ENCODE measurements at regions not wholly inside any gene's neighbourhood (a gene's known extent, or its start where the extent isn't known, plus 50 kb on each side); places are given as distances from the start of the nearest gene placed in this dataset.

DNA sequence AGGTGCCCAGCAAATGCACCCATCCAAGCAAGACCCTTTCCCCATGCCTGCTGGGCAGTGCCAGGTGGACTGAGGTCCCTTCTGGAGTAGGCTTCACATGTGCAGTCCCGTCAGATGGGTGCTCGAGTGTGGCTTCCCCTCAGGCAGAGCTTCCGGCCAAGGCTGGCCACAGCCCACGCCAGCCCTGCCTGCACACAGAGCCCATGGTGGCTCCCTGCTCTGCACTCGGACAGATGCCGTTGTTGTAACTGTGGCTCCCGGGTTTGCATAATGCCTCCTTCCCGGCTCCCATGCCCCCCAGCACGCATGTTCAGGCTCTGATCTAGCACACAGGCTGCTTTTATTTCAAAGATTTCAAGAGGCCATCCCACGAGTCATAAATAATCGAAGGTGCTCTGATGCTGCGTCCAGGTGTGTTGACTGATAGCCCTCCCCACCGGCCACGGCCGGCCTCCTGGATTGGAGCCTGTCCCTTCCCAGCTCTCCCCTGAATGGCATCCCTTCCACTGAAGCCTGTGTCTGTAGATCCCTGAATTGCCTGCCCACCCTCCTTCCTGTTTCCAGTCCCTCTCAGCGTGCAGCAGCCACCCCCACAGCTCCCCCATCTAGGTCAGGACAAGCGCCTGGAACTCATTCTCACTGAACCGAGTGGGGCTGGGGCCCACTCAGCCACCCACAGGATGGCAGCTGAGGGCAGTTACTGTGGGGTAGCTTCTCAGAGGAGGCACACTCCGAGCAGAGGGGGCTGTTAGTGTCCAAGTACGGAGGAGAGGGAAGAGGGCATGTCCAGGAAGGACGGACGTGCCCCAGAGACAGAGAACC, 100.0 kb upstream of the LINGO1 start:
- DNase-seq (ENCODE audit: low spot score) = no peak

DNA sequence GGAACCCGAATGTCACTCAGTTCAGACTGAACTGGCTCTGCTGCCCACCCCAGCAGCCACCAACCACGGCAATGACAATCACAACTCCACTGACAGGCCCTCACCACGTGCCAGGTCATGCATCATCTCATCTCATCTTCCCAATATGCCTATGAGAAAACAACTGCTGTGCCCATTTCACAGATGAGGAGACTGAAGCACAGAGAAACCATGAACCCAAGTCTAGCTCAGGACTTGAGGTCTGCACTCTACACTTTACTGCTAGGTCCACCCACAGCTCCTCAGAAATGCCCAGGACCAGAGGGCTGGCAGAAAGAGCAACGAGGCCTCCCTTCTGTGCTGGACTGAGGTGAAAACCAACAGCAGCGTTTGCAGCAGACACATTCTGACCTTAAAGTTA, 99.2 kb upstream of the LINGO1 start:
- DNase-seq (ENCODE audit: low spot score) = no peak

DNA sequence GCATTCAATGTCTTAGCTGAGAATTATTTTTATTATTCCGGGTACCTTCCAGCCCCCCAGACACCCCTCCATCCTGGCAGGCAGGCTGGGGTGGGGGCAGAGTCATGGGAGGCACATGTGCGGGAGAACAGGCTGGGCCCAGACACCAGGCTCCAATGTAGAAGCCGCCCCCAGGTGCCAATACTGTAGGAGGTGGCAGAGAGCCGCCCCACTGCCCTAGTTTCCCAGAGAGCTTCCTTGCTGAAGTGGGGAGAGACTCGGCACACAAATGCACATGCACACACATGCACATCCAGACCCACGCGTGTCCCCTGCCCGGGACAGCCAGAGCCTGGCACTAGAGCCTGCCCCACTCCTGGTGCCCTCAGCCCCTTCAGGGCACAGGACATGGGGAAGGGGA, 98.4 kb upstream of the LINGO1 start:
- DNase-seq (ENCODE audit: low spot score) = no peak

DNA sequence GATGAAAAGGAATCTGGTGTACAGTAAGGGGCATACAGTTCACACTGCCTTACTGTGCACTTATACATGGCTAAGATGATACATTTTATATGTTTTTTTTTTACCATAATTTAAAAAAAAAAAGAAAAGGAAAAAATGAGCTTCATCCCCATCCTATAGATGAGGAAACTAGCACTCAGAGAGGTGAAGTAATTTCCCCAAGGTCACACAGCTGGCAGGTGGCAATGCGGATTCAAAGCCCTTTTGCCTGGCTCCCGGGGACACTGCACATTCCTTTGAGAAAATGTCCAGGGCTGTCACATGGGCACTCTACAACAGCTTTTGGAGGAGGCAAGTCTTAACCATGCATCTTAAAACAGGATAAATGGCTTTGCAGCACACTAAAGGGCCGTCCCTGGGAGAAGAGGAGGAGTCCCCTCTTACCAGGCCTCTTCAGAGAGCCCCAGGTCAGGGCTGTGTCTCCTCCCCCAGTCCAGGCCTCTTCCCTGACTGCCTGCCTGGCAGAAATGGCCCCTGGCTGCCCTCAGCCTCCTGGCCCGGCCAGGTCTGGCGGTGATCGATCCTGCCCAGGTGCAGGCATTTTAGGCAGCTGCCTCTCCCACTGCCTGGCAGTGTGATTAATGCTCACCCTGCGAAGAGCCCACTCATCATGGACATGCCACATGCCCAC, 95.1 kb upstream of the LINGO1 start:
- DNase-seq (ENCODE audit: low spot score) = no peak

DNA sequence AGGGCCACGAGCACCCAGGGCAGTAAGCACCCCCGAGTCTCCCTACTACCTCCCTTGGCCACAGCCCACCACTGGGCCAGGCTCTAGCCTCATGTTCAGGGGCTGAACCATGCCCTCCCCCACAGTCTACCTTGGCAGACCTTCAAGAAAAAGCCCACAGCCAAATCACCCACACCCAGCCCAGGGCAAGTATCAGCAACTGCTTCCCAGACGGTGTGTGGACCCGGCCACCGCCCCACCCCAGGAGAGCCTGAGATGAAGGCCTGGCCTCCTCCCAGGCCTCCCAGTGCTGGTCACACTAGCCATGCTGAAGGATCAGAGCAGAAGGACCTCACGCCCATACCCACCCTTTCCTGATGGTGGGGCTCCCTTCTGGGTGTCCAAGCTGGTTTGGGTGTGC, 92.0 kb upstream of the LINGO1 start:
- DNase-seq (ENCODE audit: low spot score) = no peak

- no peak for DNase-seq (ENCODE audit: low spot score)
Observed at GRCh38 chr15:77723756-77724155, 91.0 kb upstream of the LINGO1 start.

- DNase-seq (ENCODE audit: low spot score) = no peak
Observed at GRCh38 chr15:77722759-77723460, 90.2 kb upstream of the LINGO1 start.

GRCh38 chr15:77721963-77722362, 89.3 kb upstream of the LINGO1 start:
- DNase-seq (ENCODE audit: low spot score) = no peak

GRCh38 chr15:77720655-77721054, 87.9 kb upstream of the LINGO1 start:
- no peak for DNase-seq (ENCODE audit: low spot score)

- DNase-seq (ENCODE audit: low spot score) = no peak
Observed at GRCh38 chr15:77720173-77720572, 87.5 kb upstream of the LINGO1 start.

- DNase-seq (ENCODE audit: low spot score) = no peak
Observed at GRCh38 chr15:77719450-77719849, 86.7 kb upstream of the LINGO1 start.

DNA sequence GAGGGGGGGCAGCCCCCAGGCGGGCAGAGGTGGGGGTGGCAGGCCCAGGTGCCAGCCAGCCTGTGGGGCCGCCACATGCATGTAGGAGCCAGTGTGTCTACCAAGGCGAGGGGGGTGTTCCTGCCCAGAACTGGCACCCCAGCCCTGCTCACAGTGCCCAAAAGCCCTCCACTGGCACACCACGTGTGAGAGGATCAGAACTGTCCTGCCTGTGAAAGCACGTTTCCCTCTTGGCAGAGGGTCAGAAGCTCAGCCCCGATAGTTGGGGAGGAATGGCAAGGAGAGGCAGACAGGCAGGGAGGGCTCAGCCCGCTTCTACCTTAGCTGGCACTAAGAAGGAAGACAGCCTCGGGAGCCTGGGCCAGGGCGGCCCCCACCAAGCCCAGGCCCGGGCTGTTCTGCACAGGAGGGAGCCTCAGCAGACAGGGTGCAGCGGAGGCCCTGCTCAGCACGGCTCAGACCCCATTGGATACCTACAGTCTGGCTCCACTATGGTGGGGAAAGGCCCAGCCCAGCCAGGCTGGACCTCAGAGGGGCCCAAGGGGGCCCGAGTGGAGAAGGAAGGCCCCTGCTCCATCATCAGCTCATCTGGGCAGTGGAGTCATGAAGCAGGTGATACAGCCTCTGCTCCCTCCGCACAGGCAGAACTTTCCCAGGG, 84.8 kb upstream of the LINGO1 start:
- no peak for DNase-seq (ENCODE audit: low spot score)

DNA sequence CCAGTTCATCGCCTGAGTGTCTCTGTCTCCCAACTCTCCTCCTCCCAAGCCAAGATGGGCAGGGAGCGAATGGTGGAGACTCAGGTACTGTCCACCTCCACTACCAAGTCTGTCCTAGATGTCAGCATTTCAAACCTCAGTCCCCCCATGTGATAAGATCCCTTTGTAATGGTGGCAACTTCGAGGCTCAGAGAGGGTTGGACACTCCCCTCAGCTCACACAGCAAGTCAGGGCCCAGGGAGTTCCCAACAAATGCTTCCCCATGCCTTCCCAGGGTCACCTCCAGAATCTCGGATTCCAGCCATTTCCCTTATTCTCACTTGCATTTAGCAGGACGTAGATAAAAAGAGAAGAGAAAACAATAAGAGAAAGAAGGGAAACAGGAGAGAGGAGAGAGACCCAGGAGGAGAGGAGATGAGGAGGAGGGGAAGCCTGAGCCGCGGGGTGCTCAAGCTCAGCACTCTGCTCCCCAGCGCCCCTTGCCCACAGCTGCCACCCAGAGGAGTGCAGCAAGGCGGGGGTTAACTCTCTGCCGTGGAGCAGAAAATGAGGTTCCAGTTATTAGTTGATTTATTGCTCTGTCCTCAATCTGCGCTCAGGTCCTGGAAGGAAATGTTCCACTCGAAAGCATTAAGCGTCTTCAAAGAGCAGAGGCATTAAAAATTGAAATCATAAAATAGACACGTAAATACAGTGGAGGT, 84.1 kb upstream of the LINGO1 start:
- no peak for DNase-seq (ENCODE audit: low spot score)

- no peak for DNase-seq (ENCODE audit: low spot score)
Observed at GRCh38 chr15:77715860-77716259, 83.1 kb upstream of the LINGO1 start.

- DNase-seq (ENCODE audit: low spot score) = no peak
Observed at GRCh38 chr15:77715051-77715450, 82.3 kb upstream of the LINGO1 start.

- DNase-seq (ENCODE audit: low spot score) = no peak
Observed at GRCh38 chr15:77714555-77714954, 81.8 kb upstream of the LINGO1 start.

DNA sequence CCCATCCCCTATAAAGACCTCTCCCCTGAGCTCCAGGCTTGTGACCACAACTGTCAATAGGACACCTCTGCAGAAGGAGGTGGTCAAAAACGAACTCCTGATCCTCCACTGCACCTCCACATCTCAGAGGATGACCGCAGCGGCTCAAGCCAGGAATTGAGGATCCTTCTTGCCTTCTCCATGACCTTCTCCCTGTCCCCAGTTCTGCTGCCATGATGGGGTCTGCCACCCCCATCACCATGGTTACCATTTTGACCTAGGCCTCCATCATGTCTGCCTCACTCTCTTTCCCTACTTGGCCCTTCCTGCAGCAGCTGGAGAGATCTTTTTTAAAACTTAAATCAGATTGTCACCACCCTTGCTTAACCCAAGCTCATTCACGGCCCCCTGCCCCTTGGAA, 81.3 kb upstream of the LINGO1 start:
- DNase-seq (ENCODE audit: low spot score) = no peak

GRCh38 chr15:77713281-77713680, 80.6 kb upstream of the LINGO1 start:
- DNase-seq (ENCODE audit: low spot score) = no peak

DNA sequence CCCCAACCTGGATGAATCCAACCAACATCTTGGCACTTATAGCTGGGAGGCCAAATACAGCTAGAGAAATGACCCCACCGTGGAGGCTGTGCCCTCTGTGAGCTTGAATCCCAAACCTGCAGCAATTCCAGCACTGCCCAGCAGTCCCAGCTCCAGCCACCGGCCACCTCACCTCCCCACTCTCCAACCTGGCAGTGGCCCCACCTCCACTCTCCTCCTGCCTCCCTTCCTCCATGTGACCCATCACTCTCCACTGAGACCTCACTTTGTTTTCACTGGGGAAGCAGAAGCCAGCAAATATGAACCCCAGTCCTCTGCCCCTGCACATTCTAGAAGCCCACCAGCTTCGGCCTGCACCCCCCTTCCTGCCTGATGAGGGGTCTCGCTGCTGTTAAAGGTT, 79.7 kb upstream of the LINGO1 start:
- no peak for DNase-seq (ENCODE audit: low spot score)

DNA sequence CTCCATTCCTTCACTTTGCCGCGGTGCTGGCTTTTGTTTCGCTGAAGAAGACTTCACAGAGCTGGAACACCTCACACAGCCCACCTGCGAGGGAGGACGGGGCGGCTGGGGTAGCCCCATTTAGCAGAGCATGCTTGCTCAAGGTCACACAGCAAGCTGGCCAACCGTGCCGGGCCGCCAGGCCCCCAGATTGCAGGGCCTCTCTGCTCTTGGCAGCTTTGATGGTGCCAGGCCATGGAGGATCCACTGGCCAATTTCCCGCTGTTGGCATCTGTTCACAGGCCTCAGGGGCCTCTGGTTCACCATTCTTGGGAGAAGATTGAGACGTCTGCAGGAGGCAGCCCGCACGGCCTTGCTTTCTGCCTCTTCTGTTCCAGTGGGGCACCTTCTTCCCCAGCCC, 77.9 kb upstream of the LINGO1 start:
- DNase-seq (ENCODE audit: low spot score) = no peak

DNA sequence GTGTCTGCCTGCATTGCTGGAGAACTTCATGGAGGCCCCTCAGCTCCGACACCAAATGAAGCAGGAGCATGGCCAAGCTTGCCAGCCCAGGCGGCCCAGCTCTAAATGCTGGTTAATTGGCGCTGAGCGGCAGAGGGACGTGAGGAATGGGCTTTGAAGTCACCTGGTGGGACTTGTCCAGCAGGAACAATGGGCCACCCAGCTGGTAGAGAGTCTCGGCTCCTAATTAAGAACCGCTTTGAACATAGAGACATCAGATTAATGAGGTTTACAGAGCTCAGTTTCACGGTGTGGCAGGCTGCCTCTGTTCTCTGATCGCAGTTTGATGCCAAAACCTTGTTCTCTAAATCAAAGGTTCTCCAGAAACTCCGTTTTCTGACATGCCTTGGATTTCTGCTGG, 77.5 kb upstream of the LINGO1 start:
- no peak for DNase-seq (ENCODE audit: low spot score)

Data from LoVo (cell line).